ENCODE measurements at regions not wholly inside any gene's neighbourhood (a gene's known extent, or its start where the extent isn't known, plus 50 kb on each side); places are given as distances from the start of the nearest gene placed in this dataset.

DNA sequence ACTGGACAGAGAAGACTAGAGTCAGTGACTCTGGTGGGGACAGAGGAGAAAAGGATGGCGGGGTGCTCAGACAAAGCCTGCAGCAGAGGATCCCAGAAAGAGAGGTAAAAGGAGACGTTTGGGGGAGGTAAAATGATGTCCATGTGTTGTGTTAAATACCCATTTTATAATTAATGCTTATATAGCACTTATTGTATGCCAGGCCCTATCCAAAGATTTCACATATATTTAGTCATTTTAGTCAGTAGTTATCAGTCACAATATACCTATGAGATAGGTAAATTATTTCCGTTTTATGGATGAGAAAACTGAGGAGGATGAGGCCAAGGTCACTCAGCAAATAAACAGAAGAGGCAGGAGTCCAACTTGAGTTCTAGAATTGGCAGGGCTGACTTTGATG, 144.6 kb upstream of the SEMA3E start:
- Histone ChIP-seq H3K56ac (replicated peaks; ENCODE audit: insufficient read length, low read depth, low read length) (no peak overlapping the region), H3K27ac (ENCODE audit: low read depth, low read length) (no peak overlapping the region), H3K79me2 (ENCODE audit: control insufficient read depth in 1 of 2, insufficient read depth in 2 of 2, low read length in 2 of 2) (no peaks in the 10 kb centered on the region), H3K9me3 (ENCODE audit: insufficient read depth in 2 of 2, low read depth in 1 of 2, low read length in 1 of 2) (no peaks in the 10 kb centered on the region), H2BK5ac (ENCODE audit: low read depth, low read length) (no peak overlapping the region), H3K23me2 (ENCODE audit: low read depth, low read length) (no peaks in the 10 kb centered on the region), H2AK5ac (ENCODE audit: low read depth, low read length) (no peak overlapping the region), H2BK120ac (replicated peaks; ENCODE audit: low read depth, low read length) (no peak overlapping the region), H3K4me2 (ENCODE audit: insufficient read depth in 1 of 2, low read depth in 2 of 2, low read length in 2 of 2) (no peak overlapping the region), H3K27me3 (replicated peaks in 1 of 4; ENCODE audit: control insufficient read depth in 3 of 4, extremely low read depth in 1 of 4, insufficient read depth in 3 of 4, low read length in 3 of 4) (no peaks in the 10 kb centered on the region), H3K36me3 (ENCODE audit: control insufficient read depth in 2 of 4, insufficient read depth in 4 of 4, low read length in 3 of 4) (no peaks in the 10 kb centered on the region), H2BK20ac (ENCODE audit: low read length) (no peak overlapping the region), H4K91ac (replicated peaks; ENCODE audit: insufficient read length, low read length) (no peak overlapping the region), H3K4me3 (ENCODE audit: extremely low read depth in 1 of 4, insufficient read depth in 2 of 4, low read depth in 3 of 4, low read length in 4 of 4) (no peak overlapping the region), H3K4ac (replicated peaks; ENCODE audit: insufficient read length, low read depth, low read length) (no peak overlapping the region), H4K5ac (ENCODE audit: insufficient read length, low read depth, low read length) (no peak overlapping the region), H3K79me1 (ENCODE audit: low read depth, low read length) (no peaks in the 10 kb centered on the region), H2AFZ (ENCODE audit: low read length) (0 out of 2 replicates have a peak overlapping the region, but pooled peaks have one; percentile 71), H3K4me1 (replicated peaks in 1 of 4; ENCODE audit: control insufficient read depth in 3 of 4, insufficient read depth in 4 of 4, low read length in 3 of 4) (no peaks in the 10 kb centered on the region), H2BK15ac (ENCODE audit: low read length) (no peak overlapping the region), H3K14ac (ENCODE audit: insufficient read length) (no peak overlapping the region), H4K8ac (ENCODE audit: extremely low read depth, insufficient read depth, low read length) (no peak overlapping the region), H3K9ac (replicated peaks in 1 of 4; ENCODE audit: extremely low read depth in 1 of 4, low read depth in 3 of 4, low read length in 3 of 4) (no peak overlapping the region), H3K23ac (ENCODE audit: insufficient read length) (no peak overlapping the region), H3K18ac (ENCODE audit: extremely low read depth, low read length) (no peak overlapping the region), H4K20me1 (replicated peaks in 1 of 2; ENCODE audit: control insufficient read depth in 1 of 2, insufficient read depth in 2 of 2, low read length in 2 of 2) (no peaks in the 10 kb centered on the region), H2BK12ac (ENCODE audit: low read depth, low read length) (no peak overlapping the region)
- WGBS, 2 experiments (ENCODE audit: extremely low coverage in 1 of 2, insufficient coverage in 1 of 2, insufficient read length in 1 of 2, insufficient replicate concordance in 2 of 2, low coverage in 1 of 2, low lambda C conversion rate in 2 of 2, missing lambda C conversion rate in 1 of 2), result 85% methylated on average over 3 of the region's 3 CpGs; no CpG with 5 or more reads in 1 of the 2 experiments
- FAIRE-seq (no peak), DNase-seq (ENCODE audit: low read depth in 1 of 2, low spot score in 2 of 2) (no peak)
- ChIA-PET POLR2A (ENCODE audit: partially characterized antibody) (no interaction called here), CTCF (ENCODE audit: partially characterized antibody) (no interaction called here)
- TF ChIP-seq MAFK (IDR thresholded peaks at IDR 0.05; ENCODE audit: low read depth, low read length) (no peak), PHF8 (conservative IDR thresholded peaks at IDR 0.05; ENCODE audit: low read depth, low read length) (no peak), RNF2 (IDR thresholded peaks at IDR 0.05; ENCODE audit: borderline replicate concordance, low read depth, low read length, missing control alignments, poor library complexity, severe bottlenecking) (no peak)

Measured in H1 (cell line).